ENCODE measurements at regions not wholly inside any gene's neighbourhood (a gene's known extent, or its start where the extent isn't known, plus 50 kb on each side); places are given as distances from the start of the nearest gene placed in this dataset.

- no peaks in the 10 kb centered on the region for H3K79me2 ChIP-seq (ENCODE audit: control insufficient read depth, insufficient read depth, low read length, unreplicated experiment)
- H3K4me3 ChIP-seq (ENCODE audit: low read depth, low read length), result no peak overlapping the region
- no peak overlapping the region for H2AFZ ChIP-seq (ENCODE audit: low read length, unreplicated experiment)
- no peaks in the 10 kb centered on the region for H3K27me3 ChIP-seq (ENCODE audit: insufficient read depth, low read length)
- H3K36me3 ChIP-seq (ENCODE audit: insufficient read depth, low read length), result no peaks in the 10 kb centered on the region
- H3K27ac ChIP-seq (ENCODE audit: low read depth, low read length), result no peak overlapping the region
- H3K4me1 ChIP-seq (ENCODE audit: control insufficient read depth, insufficient read depth, low read length, unreplicated experiment), result no peaks in the 10 kb centered on the region
Observed at GRCh38 chr1:90591970-90592356, 125.1 kb downstream of the BARHL2 start.

- Histone ChIP-seq H3K27ac (ENCODE audit: low read depth, low read length) (no peak overlapping the region), H2AFZ (ENCODE audit: low read length, unreplicated experiment) (no peak overlapping the region), H3K27me3 (ENCODE audit: insufficient read depth, low read length) (no peaks in the 10 kb centered on the region), H3K4me1 (ENCODE audit: control insufficient read depth, insufficient read depth, low read length, unreplicated experiment) (no peaks in the 10 kb centered on the region), H3K36me3 (ENCODE audit: insufficient read depth, low read length) (no peaks in the 10 kb centered on the region), H3K4me3 (ENCODE audit: low read depth, low read length) (no peak overlapping the region), H3K79me2 (ENCODE audit: control insufficient read depth, insufficient read depth, low read length, unreplicated experiment) (no peaks in the 10 kb centered on the region)
Observed at GRCh38 chr1:90591355-90591969, 125.6 kb downstream of the BARHL2 start.

GRCh38 chr1:90580176-90580575, 136.9 kb downstream of the BARHL2 start:
- H3K27me3 ChIP-seq (ENCODE audit: insufficient read depth, low read length), result peaks cover 19% of the 10 kb centered on the region; the same call in 1 of the 2 replicates
- no peak overlapping the region for H3K4me3 ChIP-seq (ENCODE audit: low read depth, low read length)
- no peaks in the 10 kb centered on the region for H3K79me2 ChIP-seq (ENCODE audit: control insufficient read depth, insufficient read depth, low read length, unreplicated experiment)
- H2AFZ ChIP-seq (ENCODE audit: low read length, unreplicated experiment), result no peak overlapping the region
- no peaks in the 10 kb centered on the region for H3K4me1 ChIP-seq (ENCODE audit: control insufficient read depth, insufficient read depth, low read length, unreplicated experiment)
- no peak overlapping the region for H3K27ac ChIP-seq (ENCODE audit: low read depth, low read length)
- H3K36me3 ChIP-seq (ENCODE audit: insufficient read depth, low read length), result no peaks in the 10 kb centered on the region

GRCh38 chr1:90579212-90579802, 137.8 kb downstream of the BARHL2 start:
- Histone ChIP-seq H3K36me3 (ENCODE audit: insufficient read depth, low read length) (no peaks in the 10 kb centered on the region), H3K4me3 (ENCODE audit: low read depth, low read length) (no peak overlapping the region), H3K27ac (ENCODE audit: low read depth, low read length) (no peak overlapping the region), H3K79me2 (ENCODE audit: control insufficient read depth, insufficient read depth, low read length, unreplicated experiment) (no peaks in the 10 kb centered on the region), H3K27me3 (ENCODE audit: insufficient read depth, low read length) (peaks cover 16% of the 10 kb centered on the region; the same call in 1 of the 2 replicates), H3K4me1 (ENCODE audit: control insufficient read depth, insufficient read depth, low read length, unreplicated experiment) (no peaks in the 10 kb centered on the region), H2AFZ (ENCODE audit: low read length, unreplicated experiment) (no peak overlapping the region)

GRCh38 chr1:90574692-90575370, 142.3 kb downstream of the BARHL2 start:
- Histone ChIP-seq H3K79me2 (ENCODE audit: control insufficient read depth, insufficient read depth, low read length, unreplicated experiment) (no peaks in the 10 kb centered on the region), H3K4me1 (ENCODE audit: control insufficient read depth, insufficient read depth, low read length, unreplicated experiment) (no peaks in the 10 kb centered on the region), H3K4me3 (ENCODE audit: low read depth, low read length) (no peak overlapping the region)

GRCh38 chr1:90573736-90574135, 143.4 kb downstream of the BARHL2 start:
- no peaks in the 10 kb centered on the region for H3K36me3 ChIP-seq (ENCODE audit: insufficient read depth, low read length)
- H3K79me2 ChIP-seq (ENCODE audit: control insufficient read depth, insufficient read depth, low read length, unreplicated experiment), result no peaks in the 10 kb centered on the region
- H3K27ac ChIP-seq (ENCODE audit: low read depth, low read length), result no peak overlapping the region
- no peak overlapping the region for H2AFZ ChIP-seq (ENCODE audit: low read length, unreplicated experiment)
- H3K27me3 ChIP-seq (ENCODE audit: insufficient read depth, low read length), result peaks cover 8% of the 10 kb centered on the region; the same call in 1 of the 2 replicates
- no peaks in the 10 kb centered on the region for H3K4me1 ChIP-seq (ENCODE audit: control insufficient read depth, insufficient read depth, low read length, unreplicated experiment)
- no peak overlapping the region for H3K4me3 ChIP-seq (ENCODE audit: low read depth, low read length)

More at GRCh38 chr1:90574692-90575370, 142.3 kb downstream of the BARHL2 start:
- Histone ChIP-seq H3K27me3 (ENCODE audit: insufficient read depth, low read length) (peaks cover 8% of the 10 kb centered on the region; the same call in 1 of the 2 replicates), H2AFZ (ENCODE audit: low read length, unreplicated experiment) (no peak overlapping the region), H3K27ac (ENCODE audit: low read depth, low read length) (no peak overlapping the region), H3K36me3 (ENCODE audit: insufficient read depth, low read length) (no peaks in the 10 kb centered on the region)

GRCh38 chr1:90572446-90572845, 144.7 kb downstream of the BARHL2 start:
- Histone ChIP-seq H3K79me2 (ENCODE audit: control insufficient read depth, insufficient read depth, low read length, unreplicated experiment) (no peaks in the 10 kb centered on the region), H2AFZ (ENCODE audit: low read length, unreplicated experiment) (no peak overlapping the region), H3K27ac (ENCODE audit: low read depth, low read length) (no peak overlapping the region), H3K4me3 (ENCODE audit: low read depth, low read length) (no peak overlapping the region), H3K4me1 (ENCODE audit: control insufficient read depth, insufficient read depth, low read length, unreplicated experiment) (no peaks in the 10 kb centered on the region), H3K27me3 (ENCODE audit: insufficient read depth, low read length) (no peaks in the 10 kb centered on the region), H3K36me3 (ENCODE audit: insufficient read depth, low read length) (no peaks in the 10 kb centered on the region)

- Histone ChIP-seq H3K4me3 (ENCODE audit: low read depth, low read length) (no peak overlapping the region), H3K36me3 (ENCODE audit: insufficient read depth, low read length) (no peaks in the 10 kb centered on the region), H3K27ac (ENCODE audit: low read depth, low read length) (no peak overlapping the region), H3K4me1 (ENCODE audit: control insufficient read depth, insufficient read depth, low read length, unreplicated experiment) (no peaks in the 10 kb centered on the region), H2AFZ (ENCODE audit: low read length, unreplicated experiment) (no peak overlapping the region), H3K79me2 (ENCODE audit: control insufficient read depth, insufficient read depth, low read length, unreplicated experiment) (no peaks in the 10 kb centered on the region), H3K27me3 (ENCODE audit: insufficient read depth, low read length) (no peaks in the 10 kb centered on the region)
Observed at GRCh38 chr1:90568436-90568835, 148.7 kb downstream of the BARHL2 start.

- Histone ChIP-seq H3K36me3 (ENCODE audit: insufficient read depth, low read length) (no peaks in the 10 kb centered on the region), H3K4me1 (ENCODE audit: control insufficient read depth, insufficient read depth, low read length, unreplicated experiment) (no peaks in the 10 kb centered on the region), H3K27me3 (ENCODE audit: insufficient read depth, low read length) (no peaks in the 10 kb centered on the region), H2AFZ (ENCODE audit: low read length, unreplicated experiment) (no peak overlapping the region), H3K27ac (ENCODE audit: low read depth, low read length) (no peak overlapping the region), H3K4me3 (ENCODE audit: low read depth, low read length) (no peak overlapping the region), H3K79me2 (ENCODE audit: control insufficient read depth, insufficient read depth, low read length, unreplicated experiment) (no peaks in the 10 kb centered on the region)
Observed at GRCh38 chr1:90564164-90564563, 152.9 kb downstream of the BARHL2 start.

- Histone ChIP-seq H3K36me3 (ENCODE audit: insufficient read depth, low read length) (no peaks in the 10 kb centered on the region), H3K79me2 (ENCODE audit: control insufficient read depth, insufficient read depth, low read length, unreplicated experiment) (no peaks in the 10 kb centered on the region), H3K27ac (ENCODE audit: low read depth, low read length) (no peak overlapping the region), H3K4me3 (ENCODE audit: low read depth, low read length) (no peak overlapping the region), H2AFZ (ENCODE audit: low read length, unreplicated experiment) (no peak overlapping the region), H3K4me1 (ENCODE audit: control insufficient read depth, insufficient read depth, low read length, unreplicated experiment) (no peaks in the 10 kb centered on the region), H3K27me3 (ENCODE audit: insufficient read depth, low read length) (no peaks in the 10 kb centered on the region)
Observed at GRCh38 chr1:90562892-90563291, 154.2 kb downstream of the BARHL2 start.

GRCh38 chr1:90561911-90562310, 155.2 kb downstream of the BARHL2 start:
- H3K4me1 ChIP-seq (ENCODE audit: control insufficient read depth, insufficient read depth, low read length, unreplicated experiment), result no peaks in the 10 kb centered on the region
- H3K27me3 ChIP-seq (ENCODE audit: insufficient read depth, low read length), result no peaks in the 10 kb centered on the region
- H3K36me3 ChIP-seq (ENCODE audit: insufficient read depth, low read length), result no peaks in the 10 kb centered on the region
- H2AFZ ChIP-seq (ENCODE audit: low read length, unreplicated experiment), result no peak overlapping the region
- no peak overlapping the region for H3K4me3 ChIP-seq (ENCODE audit: low read depth, low read length)
- H3K79me2 ChIP-seq (ENCODE audit: control insufficient read depth, insufficient read depth, low read length, unreplicated experiment), result no peaks in the 10 kb centered on the region
- H3K27ac ChIP-seq (ENCODE audit: low read depth, low read length), result no peak overlapping the region
